Activated CD4-positive, CD25-positive, alpha-beta regulatory T cell treated with anti-CD3 and anti-CD28 coated beads, Interleukin-2, amount 50 U/mL, for 24 hours (primary cell): ENCODE measurements at regions not wholly inside any gene's neighbourhood (a gene's known extent, or its start where the extent isn't known, plus 50 kb on each side); places are given as distances from the start of the nearest gene placed in this dataset.

Experiments used
- ATAC-seq, 2 donors: fragments of 150-1000 bp; cut with Tn5 transposase; one replicate each; pipeline ENCODE4 v1.10.0; 2021; ENCODE audit warnings: mild to moderate bottlenecking in 1 of 2, moderate library complexity in 1 of 2

DNA sequence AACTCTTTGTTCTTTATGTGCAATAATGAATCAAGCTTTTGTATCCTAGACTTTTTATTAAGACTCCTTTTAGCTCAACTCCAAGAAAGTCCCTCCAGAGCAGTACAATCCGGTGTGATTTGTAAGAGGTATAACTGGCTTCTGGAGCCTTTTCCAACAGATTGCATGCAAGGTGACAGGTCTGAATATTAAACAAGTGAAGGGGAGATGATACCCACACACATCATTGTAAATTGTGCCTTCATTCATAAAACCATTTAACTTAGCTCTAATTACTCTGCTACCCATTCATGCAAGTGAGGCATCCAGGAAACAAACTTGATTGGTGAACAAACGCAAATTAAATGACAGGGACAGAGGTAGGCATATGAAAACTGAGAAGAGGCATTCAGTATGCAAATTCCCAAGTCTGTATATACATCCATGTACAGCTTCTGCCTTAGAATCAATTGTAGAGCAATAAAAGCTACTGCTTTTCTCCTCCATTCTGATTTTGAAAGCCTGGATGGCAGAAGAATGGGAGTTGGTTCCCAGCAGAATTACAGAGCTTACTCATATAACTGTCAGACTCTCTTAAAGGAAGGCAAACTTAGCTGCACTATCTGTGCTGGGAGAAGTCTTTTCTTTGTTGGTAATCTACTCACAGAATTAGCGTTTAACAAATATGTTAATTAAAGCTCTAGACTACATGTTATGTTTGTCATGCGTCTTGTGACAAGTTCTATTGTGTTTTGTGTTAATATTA lies 261.0 kb upstream of the CDH6 start:
- no peak for ATAC-seq

DNA sequence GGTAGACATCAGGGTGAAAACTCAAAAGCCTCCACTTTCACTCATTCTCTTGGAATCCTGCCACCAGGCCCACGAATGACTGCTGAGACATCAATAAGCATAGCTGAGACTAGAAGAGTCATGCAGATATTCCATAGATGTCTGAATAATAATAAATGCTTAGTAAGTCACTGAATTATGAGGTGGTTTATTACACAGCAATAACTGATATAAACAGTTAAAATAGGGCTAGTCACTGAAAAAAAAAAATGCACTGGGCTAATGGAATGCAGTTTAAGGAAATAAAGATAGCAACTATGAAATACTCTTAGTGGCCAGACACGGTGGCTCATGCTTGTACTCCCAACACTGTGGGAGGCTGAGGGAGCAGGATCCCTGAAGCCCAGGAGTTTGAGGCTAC lies 262.8 kb upstream of the CDH6 start:
- no peak for ATAC-seq

DNA sequence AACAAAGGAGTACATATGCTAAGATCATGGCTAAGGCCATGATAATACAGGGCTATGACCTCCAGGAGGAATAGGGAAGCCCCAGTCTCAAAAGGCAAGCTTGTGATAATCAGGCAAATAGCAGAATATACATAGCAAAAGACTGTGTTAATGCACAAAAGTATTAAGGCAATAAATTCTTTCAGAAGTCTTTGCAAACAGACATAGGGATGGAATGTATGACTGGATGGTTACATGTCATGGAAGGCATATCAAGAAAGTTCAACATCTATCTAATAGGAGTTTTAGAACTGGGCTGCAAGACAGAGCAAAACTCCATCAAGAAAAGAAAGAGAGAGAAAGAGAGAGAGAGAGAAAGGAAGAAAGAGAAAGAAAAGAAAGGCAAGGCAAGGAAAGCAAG lies 264.5 kb upstream of the CDH6 start:
- ATAC-seq: no peak

DNA sequence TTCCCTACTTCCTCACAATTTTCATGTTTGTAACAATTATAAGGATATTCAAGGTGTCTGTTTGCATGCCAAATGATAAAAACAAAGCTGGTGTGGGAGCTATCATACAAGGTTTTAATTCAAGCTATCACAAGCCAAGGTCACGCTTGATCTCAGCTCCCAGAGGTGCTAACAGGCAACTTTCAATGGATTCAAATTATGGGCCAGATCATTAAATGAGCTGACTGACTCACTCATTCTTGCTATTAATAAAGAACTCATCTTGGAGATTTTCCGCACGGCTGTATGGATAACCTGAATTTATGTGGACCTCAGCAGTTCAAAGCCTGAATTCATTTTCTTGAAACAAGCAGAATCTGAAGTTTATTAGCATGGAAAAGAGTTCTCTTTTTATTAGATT lies 267.3 kb upstream of the CDH6 start:
- ATAC-seq: no peak

DNA sequence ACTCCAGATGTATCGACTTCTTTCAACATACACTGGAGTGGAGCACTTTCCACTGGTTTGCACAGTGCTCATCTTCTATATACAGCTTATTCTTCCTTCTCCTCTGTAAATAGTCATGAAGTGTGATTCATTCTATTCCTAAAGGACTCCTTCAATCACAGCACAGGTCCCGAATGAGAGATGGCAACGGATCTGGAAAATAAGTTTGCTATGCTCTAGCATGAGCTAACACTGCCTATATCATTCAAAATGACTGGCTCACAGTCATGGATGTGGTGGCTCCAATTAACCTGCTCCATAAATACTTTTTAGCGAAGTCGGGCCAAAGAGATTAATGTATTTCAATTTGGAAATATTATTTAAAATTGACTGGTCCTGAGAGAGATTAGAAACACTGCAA lies 272.1 kb upstream of the CDH6 start:
- ATAC-seq: no peak

DNA sequence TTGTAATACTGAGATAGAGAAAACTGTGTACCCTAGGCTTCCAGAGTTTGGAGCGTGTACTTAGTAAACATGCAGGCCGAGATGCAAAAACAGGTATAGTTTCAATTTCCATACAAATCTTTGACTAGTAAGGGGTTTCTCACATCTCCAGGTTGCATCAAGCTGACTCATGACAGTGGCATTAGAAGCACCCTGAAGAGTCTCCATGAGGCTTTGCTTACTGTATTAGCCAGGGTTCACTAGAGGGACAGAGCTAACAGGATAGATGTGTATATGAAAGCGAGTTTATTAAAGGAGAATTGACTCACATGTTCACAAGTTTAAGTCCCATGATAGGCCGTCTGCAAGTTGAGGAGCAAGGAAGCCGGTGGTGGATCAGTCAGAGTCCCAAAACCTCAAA lies 275.3 kb upstream of the CDH6 start:
- ATAC-seq: no peak

DNA sequence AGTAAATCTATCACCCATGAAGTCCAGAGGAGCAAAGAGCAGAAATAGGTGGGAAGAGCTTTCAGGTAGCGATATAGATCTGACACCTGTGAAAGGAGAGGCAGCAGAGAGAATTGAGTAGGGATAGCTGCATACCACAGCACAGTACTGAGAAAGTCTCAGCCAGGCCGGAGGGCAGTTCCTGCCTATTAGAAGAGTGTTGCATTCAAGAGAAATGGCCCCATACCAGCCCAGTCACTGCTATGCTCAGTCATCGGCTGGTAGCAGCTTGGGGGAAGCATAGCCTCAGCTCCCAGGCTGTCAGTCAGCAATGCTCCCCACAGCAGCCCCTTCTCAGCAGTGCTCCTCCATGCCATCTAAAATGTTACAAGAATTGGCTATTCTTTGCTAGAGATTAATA lies 285.1 kb upstream of the CDH6 start:
- no peak for ATAC-seq

DNA sequence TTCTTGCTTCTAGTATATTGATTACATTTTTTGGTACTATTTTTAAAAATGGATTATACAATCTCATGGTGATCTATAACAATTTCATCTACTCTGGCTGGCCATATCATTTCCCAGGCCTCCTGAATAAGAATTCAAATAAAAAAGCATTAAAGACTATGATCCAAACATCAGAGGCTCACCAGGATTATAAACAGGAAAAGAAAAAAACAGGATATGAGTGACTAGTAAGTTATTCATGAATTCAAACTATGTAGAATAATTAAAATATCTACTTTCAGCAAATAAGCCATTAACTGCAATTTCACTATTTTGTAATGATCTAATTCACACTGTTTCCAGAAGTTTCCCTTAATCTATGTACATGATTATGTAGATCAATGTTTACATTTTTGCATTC lies 293.1 kb upstream of the CDH6 start:
- ATAC-seq: no peak

DNA sequence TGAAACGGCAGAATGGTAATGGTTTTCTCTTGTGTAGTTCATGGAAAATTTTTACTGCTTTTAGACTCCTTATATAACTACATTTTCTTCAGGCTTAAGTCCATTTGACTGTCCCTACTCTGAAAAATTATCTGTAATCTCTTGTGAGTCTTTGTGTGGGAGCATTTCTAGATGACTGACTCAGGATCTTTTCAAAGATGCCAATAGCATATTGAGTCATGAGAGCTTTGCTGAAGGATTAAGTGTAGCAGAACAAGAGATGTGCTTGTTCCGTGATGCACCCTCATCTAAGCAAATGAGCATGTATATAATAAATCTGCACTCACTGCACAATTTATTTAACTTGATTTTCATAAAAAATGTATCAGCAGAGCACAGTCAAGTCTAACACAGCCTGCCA lies 298.7 kb upstream of the CDH6 start:
- no peak for ATAC-seq

DNA sequence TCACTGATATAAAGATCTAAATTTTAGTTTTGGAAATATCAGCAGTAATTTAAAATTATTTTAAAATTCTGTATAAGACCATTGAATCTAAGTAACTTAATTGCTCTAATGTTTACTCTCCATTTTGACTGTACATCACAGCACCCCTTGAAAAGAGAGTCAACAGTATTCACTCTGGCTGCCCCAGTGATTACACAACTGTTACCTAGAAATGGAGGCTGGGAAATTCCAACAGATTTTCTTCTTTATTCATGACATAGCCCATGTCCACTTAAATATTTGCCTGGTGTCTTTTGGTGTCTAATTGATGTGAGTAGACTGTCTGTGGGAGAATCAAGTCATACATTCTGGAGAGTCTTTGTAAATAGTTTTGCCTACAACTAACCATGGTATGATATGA lies 301.8 kb upstream of the CDH6 start:
- no peak for ATAC-seq

DNA sequence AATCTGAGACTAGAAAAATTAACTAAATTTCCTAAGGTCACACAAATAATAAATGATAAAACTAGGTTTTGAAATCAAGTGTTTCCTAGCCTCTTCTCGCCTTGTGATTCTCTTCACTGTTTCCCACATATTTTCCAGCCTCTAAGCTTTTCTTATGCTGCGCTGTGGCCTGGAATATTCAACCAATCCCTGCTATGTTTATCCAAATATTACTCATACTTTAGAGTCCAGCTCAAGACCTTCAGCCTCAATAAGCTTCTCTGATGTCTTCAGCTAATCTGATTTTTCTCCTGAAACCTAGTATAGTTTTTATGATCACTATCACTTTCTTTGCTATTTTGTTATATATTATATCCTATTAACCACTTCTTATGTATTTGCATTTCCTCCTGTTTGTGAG lies 303.1 kb upstream of the CDH6 start:
- ATAC-seq: no peak

DNA sequence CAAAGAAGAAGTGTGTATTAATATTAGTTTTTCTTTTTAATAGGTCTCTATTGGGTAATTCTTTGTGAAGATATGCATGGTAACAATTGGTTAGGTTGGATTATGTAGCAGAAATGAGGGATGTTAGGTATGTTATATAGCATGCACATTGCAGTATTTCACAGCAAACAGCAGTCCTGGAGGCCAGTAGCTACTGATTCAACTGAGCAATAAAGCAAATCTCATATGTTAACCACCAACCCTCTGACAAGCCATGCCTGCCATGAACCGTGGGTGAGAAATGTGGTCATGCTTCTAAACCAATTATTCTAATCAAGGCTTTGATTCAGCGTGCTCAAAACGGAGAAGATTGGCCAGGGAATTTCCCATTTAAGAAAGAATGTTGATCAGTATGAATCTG lies 313.0 kb upstream of the CDH6 start:
- no peak for ATAC-seq

DNA sequence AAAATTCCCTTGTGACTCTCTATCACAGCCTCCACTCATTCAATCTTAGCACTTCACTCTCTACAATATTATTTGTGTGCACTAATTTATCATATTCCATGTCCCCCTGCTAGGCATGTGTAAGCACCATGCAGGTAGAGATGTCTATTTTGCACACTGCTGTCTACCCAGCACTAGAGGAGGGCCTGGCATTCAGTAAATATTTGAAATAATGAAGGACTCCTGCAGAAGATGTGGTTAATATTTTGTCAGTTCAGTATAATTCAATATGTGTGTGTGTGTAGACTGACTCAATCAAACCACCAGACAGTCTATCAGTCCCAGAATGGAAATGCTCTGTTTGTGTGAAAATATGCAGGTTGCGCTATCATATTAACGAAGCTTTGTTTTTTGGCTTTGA lies 313.6 kb upstream of the CDH6 start:
- ATAC-seq: no peak

DNA sequence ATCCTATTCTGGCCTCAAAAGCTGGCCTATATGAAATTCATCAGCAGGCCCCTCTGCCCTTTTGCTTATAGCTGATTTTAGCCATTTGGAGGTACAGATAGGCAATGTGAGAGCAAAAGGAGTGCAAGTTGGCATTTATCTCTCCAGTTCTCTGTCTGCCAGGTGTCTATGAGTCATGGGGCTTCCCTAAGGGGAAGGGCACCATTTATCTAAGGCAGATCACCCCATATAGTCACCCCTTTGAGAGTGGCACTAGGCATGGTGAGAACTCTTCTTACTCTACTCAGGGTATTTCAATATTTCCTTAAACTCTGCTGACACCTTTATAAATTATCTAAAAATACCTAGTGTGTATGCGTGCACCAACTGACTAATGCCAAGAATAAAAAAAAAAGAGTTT lies 314.7 kb upstream of the CDH6 start:
- no peak for ATAC-seq

DNA sequence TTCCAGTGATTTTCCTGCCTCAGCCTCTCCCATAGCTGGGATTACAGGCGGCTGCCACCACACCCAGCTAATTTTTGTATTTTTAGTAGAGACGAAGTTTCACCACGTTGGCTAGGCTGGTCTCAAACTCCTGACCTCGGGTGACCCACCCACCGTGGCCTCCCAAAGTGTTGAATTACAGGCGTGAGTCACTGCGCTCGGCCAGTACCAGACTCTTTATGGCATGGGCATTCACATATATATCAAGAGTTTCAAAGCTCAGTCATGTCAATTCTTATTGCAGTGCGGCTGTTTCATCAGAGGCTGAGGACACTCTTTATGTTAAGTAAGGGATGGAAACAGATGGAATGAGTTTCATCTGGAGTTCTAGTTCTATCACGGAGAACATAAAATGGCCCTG lies 315.2 kb upstream of the CDH6 start:
- no peak for ATAC-seq

DNA sequence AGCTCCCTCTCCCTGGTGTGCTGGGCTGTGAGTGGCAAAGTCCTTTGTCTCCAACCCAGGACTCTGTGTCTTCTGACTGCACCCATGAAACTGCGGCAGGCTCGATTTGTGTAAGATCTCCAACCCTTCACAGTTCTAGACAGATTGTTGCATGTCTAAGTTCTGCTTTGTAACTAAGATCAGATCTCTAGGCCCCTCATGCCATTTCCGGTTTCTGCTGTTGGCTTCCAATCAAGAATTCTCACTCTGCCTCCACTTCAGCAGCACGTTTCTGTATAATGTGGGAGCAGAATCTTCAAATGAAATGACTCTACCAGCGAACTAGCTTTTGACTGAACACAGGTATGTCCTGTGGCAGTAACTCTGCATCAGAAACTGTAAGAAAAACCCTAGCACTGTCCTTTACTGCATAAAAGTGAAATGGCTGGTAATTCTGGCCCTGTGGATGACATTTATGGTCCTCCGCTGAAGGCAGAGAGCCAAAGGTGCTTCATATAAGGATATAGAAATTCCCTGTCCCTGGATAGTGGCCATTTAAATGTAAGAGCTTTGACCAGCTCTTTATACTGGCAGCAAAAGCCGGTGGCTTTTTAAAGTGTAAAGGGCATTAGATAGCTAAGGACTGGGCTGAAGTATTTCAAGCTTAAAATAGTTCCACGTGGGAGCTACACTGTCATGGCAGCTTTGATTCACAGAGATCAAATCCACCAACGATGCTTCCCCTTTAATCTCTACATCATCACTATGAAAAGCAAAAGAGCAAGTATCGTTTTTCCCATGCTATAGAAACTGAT lies 319.0 kb upstream of the CDH6 start:
- no peak for ATAC-seq

DNA sequence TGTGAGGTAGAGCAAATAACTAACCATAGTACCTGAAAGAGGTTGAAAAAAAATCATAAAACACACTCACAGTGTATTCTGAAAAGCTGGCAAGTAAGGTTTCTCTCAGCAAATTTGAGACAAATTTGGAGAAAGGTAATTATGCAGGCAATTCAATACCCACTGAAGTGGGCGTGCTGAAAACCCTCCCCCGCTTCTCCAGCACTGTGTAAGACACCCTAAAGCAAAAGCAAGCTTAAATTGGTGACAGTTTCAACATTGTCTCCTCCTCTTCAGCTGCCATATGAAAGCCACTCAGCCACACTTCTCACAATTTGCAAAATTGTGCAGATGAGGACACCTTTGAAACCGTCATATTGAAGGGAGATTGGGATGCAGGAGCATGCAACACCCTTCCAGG lies 322.3 kb upstream of the CDH6 start:
- ATAC-seq: no peak

DNA sequence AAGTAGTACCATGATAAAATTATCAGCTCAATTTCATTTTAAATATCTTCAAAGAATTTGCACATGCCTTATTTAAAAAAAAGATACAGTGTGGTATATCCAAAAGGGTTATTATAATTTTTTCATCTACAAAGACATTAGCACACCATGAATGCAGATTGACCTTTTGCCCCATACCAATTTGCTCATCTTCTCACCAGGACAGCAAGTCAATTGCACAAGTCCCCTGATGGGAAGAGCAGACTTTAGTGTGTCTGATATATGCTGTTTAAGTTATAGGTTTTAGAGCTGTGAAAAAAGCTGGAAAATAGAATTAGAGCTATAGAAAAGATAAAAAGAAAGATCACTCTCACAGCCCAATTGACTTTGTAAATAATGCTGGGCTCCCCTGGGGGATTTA lies 325.8 kb upstream of the CDH6 start:
- ATAC-seq: no peak

DNA sequence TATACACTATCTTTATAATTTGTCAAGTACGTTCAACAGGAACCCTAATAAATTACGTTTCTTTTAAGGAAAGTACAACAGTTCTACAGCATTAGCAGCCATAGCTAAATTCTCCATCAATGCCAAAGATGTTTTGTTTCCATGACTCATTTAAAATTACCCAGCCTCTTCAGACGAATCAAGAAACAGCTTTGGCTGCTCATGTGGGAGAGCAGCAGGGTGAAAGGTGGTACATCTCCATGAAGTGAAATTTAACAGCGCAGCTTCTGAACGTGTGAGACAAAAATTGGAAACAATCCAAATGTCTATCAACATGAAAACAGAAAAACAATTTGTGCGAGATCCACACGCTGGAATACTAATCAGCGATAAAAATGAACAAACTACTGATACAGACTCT lies 327.3 kb upstream of the CDH6 start:
- ATAC-seq: no peak

DNA sequence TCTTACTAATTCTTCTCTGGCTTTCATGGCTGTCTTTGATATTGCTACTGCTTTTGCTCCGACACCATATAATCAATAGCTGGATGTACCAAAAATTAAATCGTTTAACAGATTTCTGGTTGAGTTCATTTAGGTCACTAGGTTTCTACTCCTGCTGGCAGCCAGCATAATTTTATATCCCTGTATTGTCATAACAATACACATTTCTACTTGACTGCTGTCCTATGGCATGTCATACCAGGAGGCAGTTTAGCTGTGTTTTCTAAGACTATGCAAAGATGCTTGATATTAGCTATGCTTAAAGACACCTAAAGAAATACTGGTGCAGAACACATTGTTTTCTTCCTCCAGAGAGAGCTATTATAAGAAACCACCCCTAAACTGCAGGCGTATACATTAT lies 337.2 kb upstream of the CDH6 start:
- ATAC-seq: no peak

DNA sequence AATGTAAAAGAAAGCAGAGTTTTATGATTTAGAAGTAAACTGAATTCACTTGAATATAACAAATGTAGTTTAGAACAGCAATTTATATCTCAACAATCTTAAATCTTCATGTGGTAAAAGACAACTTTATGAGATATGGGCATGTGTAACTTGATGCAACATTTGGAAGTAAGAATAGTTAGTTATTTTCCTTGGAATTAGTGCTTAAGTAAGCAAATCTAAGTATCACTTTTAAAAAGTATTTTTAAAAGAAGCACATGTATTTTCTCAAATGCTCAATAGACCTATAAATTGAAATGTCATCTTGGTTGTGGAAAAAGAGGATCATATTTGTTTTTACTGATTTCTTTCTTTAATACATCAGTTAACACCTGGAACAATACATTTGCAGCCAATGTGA lies 340.3 kb upstream of the CDH6 start:
- ATAC-seq: no peak

DNA sequence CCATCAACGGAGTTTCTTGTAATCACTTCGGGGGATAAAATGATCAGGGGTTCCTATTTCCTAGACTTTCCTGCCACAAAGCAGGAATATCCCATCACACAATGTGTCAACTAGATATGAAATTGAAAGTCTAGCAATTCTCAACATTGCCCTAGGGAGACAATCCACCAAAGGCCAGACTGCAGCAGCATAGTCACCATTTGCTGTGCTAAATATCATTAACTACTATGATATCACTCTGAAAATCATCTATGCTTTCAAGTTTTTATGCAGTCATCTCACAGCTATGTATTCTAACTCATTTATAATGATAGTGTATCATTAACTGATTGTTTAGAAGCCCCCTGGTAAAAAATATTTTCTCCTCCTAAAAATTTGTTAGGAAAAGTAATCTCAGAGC lies 342.6 kb upstream of the CDH6 start:
- no peak for ATAC-seq

DNA sequence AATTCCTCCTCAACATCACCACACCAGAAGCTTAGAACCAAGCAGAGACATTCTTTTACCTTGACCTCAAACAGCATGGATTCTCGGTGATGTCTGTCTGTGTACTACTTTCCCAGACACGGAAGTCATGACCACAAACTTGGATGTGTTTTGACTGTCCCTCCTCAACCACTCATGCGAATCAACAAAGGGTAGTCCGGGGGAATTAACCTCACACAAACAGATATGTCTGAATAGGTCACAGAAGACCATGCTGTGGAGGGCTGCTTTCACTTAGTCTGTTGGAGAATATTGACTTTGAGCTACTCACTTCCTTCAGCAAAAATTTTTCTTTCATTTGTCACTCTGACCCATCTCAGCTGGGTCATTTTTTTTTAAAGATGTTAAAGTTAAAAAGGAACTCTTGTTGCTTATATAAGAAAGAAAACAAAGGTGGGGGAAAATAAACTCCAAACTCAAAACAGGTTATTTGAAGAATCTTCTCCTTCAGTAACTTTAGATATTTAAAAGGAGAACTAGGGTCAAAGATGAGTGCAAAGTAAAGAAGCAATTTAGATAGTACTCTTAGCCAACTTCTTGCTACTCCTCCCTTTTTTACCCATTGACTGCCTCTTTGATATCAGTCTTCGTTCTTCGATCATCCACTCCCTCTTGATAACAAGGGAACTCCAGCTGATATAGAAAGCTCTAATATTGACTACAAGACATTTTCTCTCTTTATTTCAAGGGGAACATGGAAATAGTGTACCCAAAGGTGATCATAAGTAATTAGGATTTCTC lies 343.4 kb upstream of the CDH6 start:
- no peak for ATAC-seq

DNA sequence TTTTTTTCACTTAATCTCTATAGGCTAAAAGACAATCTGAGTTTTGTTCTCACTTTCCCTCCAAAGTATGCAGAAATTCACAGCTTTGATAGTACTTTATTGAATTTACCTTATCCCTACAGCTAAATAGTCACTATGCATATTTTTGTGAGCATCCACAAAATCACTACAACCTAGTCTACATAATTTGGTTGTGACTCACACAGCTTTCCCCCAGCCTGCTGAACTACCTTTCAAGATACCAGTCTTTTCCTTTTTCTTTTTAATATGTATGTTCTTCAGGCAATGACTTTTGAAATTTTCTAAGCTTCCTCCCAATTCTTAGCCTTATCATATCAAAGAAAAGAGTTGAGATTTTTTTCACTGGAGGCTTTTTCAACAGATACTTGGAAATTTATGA lies 347.3 kb upstream of the CDH6 start:
- ATAC-seq: no peak
